Panc1 (cell line): ENCODE measurements at regions not wholly inside any gene's neighbourhood (a gene's known extent, or its start where the extent isn't known, plus 50 kb on each side); places are given as distances from the start of the nearest gene placed in this dataset.
"Not testable (repeated sequence)": the region's sequence is repeated elsewhere in the genome, so short reads cannot be mapped to it uniquely, and the experiment has no call there.

Source experiments
- ATAC-seq: fragments of 200-7000 bp; cut with Tn5 transposase; 2 replicates; pipeline ENCODE4 v1.9.1; 2020; ENCODE audit warnings: mild to moderate bottlenecking, moderate library complexity
- BruUV-seq: library from RNA; stranded (reverse); fragments of 400-500 nt; replicated peaks from 2 replicates; lab custom pipeline; 2021; lab: Mats Ljungman, UMichigan
- CTCF ChIA-PET: fragments of 300-600 bp; sonication (Branson Sonifier 250); formaldehyde crosslinking; loops from one replicate; lab custom pipeline; 2022; ENCODE audit warnings: antibody characterized with exemption; lab: Charles Lee
- POLR2A ChIA-PET: fragments of 300-600 bp; sonication (Branson Sonifier 250); formaldehyde crosslinking; loops from one replicate; lab custom pipeline; 2022; ENCODE audit warnings: antibody characterized with exemption; lab: Charles Lee
- DNase-seq: peaks from one replicate; pipeline ENCODE4 v3.0.0-alpha.2; 2010; ENCODE audit warnings: low read depth, low spot score
- H3K27ac ChIP-seq: 2 replicates; pipeline ENCODE4 v1.5.1; 2011; ENCODE audit warnings: mild to moderate bottlenecking, low read length, inconsistent platforms
- H3K27me3 ChIP-seq: fragments of 200-500 bp; sonication (Bioruptor generic); 2 replicates; pipeline ENCODE4 v1.6.0; 2014; ENCODE audit warnings: low read length, inconsistent platforms; ENCODE audit not compliant: control insufficient read depth, insufficient read depth
- H3K36me3 ChIP-seq: fragments of 200-500 bp; sonication (Bioruptor generic); 2 replicates; pipeline ENCODE4 v1.5.1; 2014; ENCODE audit warnings: inconsistent platforms, mild to moderate bottlenecking, low read length, moderate library complexity; ENCODE audit not compliant: control insufficient read depth, insufficient read depth
- H3K4me1 ChIP-seq: 2 replicates; pipeline ENCODE4 v1.5.1; 2011; ENCODE audit warnings: inconsistent platforms, mild to moderate bottlenecking, low read length, moderate library complexity; ENCODE audit not compliant: control insufficient read depth, insufficient read depth
- H3K4me3 ChIP-seq, 2 experiments: 2 replicates each; pipeline ENCODE4 v1.5.1; 2011 to 2012; ENCODE audit warnings: low read depth in 2 of 2, low read length in 2 of 2, mild to moderate bottlenecking in 2 of 2, inconsistent platforms in 1 of 2, moderate library complexity in 1 of 2
- H3K9me3 ChIP-seq: fragments of 200-500 bp; sonication (Bioruptor generic); 2 replicates; pipeline ENCODE4 v1.5.1; 2014; ENCODE audit warnings: low read depth, mild to moderate bottlenecking, inconsistent platforms, low read length, moderate library complexity; ENCODE audit not compliant: control insufficient read depth, insufficient read depth
- CTCF ChIP-seq: fragments of 450-650 bp; IDR thresholded peaks from 2 replicates; pipeline ENCODE4 v1.5.1; 2017; ENCODE audit warnings: mild to moderate bottlenecking
- POLR2AphosphoS5 ChIP-seq: IDR thresholded peaks from 2 replicates; pipeline ENCODE4 v1.6.1; 2012; ENCODE audit warnings: mild to moderate bottlenecking, low read depth, low read length, moderate library complexity
- REST ChIP-seq, 2 experiments: IDR thresholded peaks; 2 replicates each; pipeline ENCODE4 v1.6.1; 2011 to 2012; ENCODE audit warnings: low read depth in 2 of 2, control low read depth in 1 of 2, low read length in 1 of 2, mild to moderate bottlenecking in 1 of 2, moderate library complexity in 1 of 2; ENCODE audit not compliant: insufficient read depth in 1 of 2
- SIN3A ChIP-seq: IDR thresholded peaks from 2 replicates; pipeline ENCODE4 v1.6.1; 2012; ENCODE audit warnings: low read depth, mild to moderate bottlenecking, low read length, moderate library complexity, borderline replicate concordance; ENCODE audit not compliant: insufficient read depth
- TCF7L2 ChIP-seq: IDR thresholded peaks from 2 replicates; pipeline ENCODE4 v1.6.1; 2011; ENCODE audit warnings: mild to moderate bottlenecking, low read depth, low read length, inconsistent platforms
- in situ Hi-C: cut with HindIII; loops from 2 replicates; pipeline ENCODE4 v1.10.0; 2016; ENCODE audit warnings: low sequenced_read_pairs, low pct_unique_long_range_greater_than_20kb
- intact Hi-C: fragments of 100-400 bp; cut with micrococcal nuclease; formaldehyde crosslinking; loops from one replicate; pipeline ENCODE4 v1.10.0; 2022; ENCODE audit not compliant: unreplicated experiment

DNA sequence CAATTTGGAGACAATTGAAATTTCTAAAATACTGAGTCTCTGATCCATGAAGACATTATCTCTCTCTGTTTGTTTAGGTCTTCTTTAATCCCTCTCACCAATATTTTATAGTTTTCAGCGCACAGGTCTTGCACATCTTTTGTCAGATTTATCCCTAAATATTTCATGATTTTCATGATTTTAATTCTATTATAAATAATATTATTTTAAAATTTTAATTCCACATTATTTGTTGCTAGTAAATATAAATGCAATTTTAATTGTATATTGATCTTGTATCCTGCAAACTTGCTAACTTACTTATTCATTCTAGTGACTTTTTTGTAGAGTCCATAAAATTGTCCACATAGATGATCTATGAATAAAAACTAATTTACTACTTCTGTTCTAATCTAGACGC is 112.6 kb upstream of the TNPO1 start:
- CTCF ChIA-PET = no interaction called here
- no peaks in the 10 kb centered on the region; the same call in 1 of the 2 replicates for H3K9me3 ChIP-seq
- H3K27ac ChIP-seq = no peak overlapping the region
- TF ChIP-seq CTCF = no peak
- TF ChIP-seq SIN3A = no peak
- TF ChIP-seq TCF7L2 = no peak
- no peak for TF ChIP-seq REST (IDR thresholded peaks at IDR 0.05; ENCODE audit: insufficient read depth in 1 of 2, low read depth in 2 of 2, low read length in 1 of 2)
- TF ChIP-seq POLR2AphosphoS5 = no peak
- in situ Hi-C loops (no loop called here), intact Hi-C loops (no loop called here)
- DNase-seq = no peak
- no peak overlapping the region for H3K4me3 ChIP-seq
- POLR2A ChIA-PET = no interaction called here
- no TSS peak for BruUV-seq
- H3K4me1 ChIP-seq = no peaks in the 10 kb centered on the region
- no peaks in the 10 kb centered on the region for H3K27me3 ChIP-seq
- no peak for ATAC-seq
- H3K36me3 ChIP-seq = no peaks in the 10 kb centered on the region

- Histone ChIP-seq H3K4me1 (no peaks in the 10 kb centered on the region), H3K36me3 (no peaks in the 10 kb centered on the region), H3K27me3 (no peaks in the 10 kb centered on the region), H3K4me3 (no peak overlapping the region), H3K9me3 (no peaks in the 10 kb centered on the region), H3K27ac (no peak overlapping the region)
- POLR2A ChIA-PET = no interaction called here
- in situ Hi-C loops (no loop called here), intact Hi-C loops (no loop called here)
- TF ChIP-seq CTCF (no peak), SIN3A (no peak), REST (IDR thresholded peaks at IDR 0.05; ENCODE audit: insufficient read depth in 1 of 2, low read depth in 2 of 2, low read length in 1 of 2) (no peak), TCF7L2 (no peak), POLR2AphosphoS5 (no peak)
- BruUV-seq = no TSS peak
- DNase-seq = no peak
- no peak for ATAC-seq
- CTCF ChIA-PET = no interaction called here
These were observed 113.5 kb upstream of the TNPO1 start for GRCh38 chr5:72702881-72703434.

DNA sequence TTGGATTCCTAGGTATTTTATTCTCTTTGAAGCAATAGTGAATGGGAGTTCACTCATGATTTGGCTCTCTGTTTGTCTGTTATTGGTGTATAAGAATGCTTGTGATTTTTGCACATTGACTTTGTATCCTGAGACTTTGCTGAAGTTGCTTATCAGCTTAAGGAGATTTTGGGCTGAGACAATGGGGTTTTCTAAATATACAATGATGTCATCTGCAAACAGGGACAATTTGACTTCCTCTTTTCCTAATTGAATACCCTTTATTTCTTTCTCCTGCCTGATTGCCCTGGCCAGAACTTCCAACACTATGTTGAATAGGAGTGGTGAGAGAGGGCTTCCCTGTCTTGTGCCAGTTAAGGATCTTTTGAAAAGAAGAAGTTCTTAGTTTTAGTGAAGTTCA is 114.4 kb upstream of the TNPO1 start:
- in situ Hi-C loops, H3K27me3 ChIP-seq, H3K4me1 ChIP-seq, BruUV-seq, H3K9me3 ChIP-seq, H3K27ac ChIP-seq, DNase-seq, intact Hi-C loops, H3K36me3 ChIP-seq, H3K4me3 ChIP-seq, ATAC-seq, POLR2A ChIA-PET, CTCF ChIA-PET: not testable (repeated sequence)
